Stimulated activated CD4-positive, alpha-beta T cell treated with anti-CD3 and anti-CD28 coated beads, Interleukin-12 subunit alpha, Interleukin-12 subunit beta, amount 100 ng/mL, for 4 hours (primary cell): ENCODE measurements at regions not wholly inside any gene's neighbourhood (a gene's known extent, or its start where the extent isn't known, plus 50 kb on each side); places are given as distances from the start of the nearest gene placed in this dataset.

Experiments used
- DNase-seq: peaks from one replicate; pipeline ENCODE4 v3.0.0-alpha.2; 2020

GRCh38 chr16:8257561-8257960 is 332.8 kb downstream of the TMEM114 start:
- no peak for DNase-seq

GRCh38 chr16:8254405-8254804 is 335.9 kb downstream of the TMEM114 start:
- DNase-seq, result no peak

- no peak for DNase-seq
Measured at GRCh38 chr16:8253718-8254117, 336.6 kb downstream of the TMEM114 start.

GRCh38 chr16:8251727-8252126 is 338.6 kb downstream of the TMEM114 start:
- no peak for DNase-seq

- no peak for DNase-seq
Measured at GRCh38 chr16:8251298-8251697, 339.0 kb downstream of the TMEM114 start.

GRCh38 chr16:8247993-8248392 is 342.3 kb downstream of the TMEM114 start:
- DNase-seq, result no peak

GRCh38 chr16:8243981-8244380 is 346.3 kb downstream of the TMEM114 start:
- no peak for DNase-seq

- DNase-seq, result no peak
Measured at GRCh38 chr16:8241408-8241807, 348.9 kb downstream of the TMEM114 start.

- no peak for DNase-seq
Measured at GRCh38 chr16:8239443-8239842, 350.9 kb downstream of the TMEM114 start.

- DNase-seq, result no peak
Measured at GRCh38 chr16:8237452-8237851, 352.9 kb downstream of the TMEM114 start.

- no peak for DNase-seq
Measured at GRCh38 chr16:8236816-8237215, 353.5 kb downstream of the TMEM114 start.

- no peak for DNase-seq
Measured at GRCh38 chr16:8230497-8230896, 359.8 kb downstream of the TMEM114 start.

- no peak for DNase-seq
Measured at GRCh38 chr16:8229011-8229520, 361.2 kb downstream of the TMEM114 start.

GRCh38 chr16:8217201-8217600 is 373.1 kb downstream of the TMEM114 start:
- no peak for DNase-seq

- no peak for DNase-seq
Measured at GRCh38 chr16:8204769-8205168, 385.5 kb downstream of the TMEM114 start.

GRCh38 chr16:8204096-8204495 is 386.2 kb downstream of the TMEM114 start:
- no peak for DNase-seq

- DNase-seq, result no peak
Measured at GRCh38 chr16:8203101-8203500, 387.2 kb downstream of the TMEM114 start.

- DNase-seq, result no peak
Measured at GRCh38 chr16:8200839-8201238, 389.5 kb downstream of the TMEM114 start.

GRCh38 chr16:8199390-8199789 is 390.9 kb downstream of the TMEM114 start:
- no peak for DNase-seq

- DNase-seq, result no peak
Measured at GRCh38 chr16:8194794-8195193, 395.5 kb downstream of the TMEM114 start.

GRCh38 chr16:8188841-8189240 is 401.5 kb downstream of the TMEM114 start:
- no peak for DNase-seq

GRCh38 chr16:8187782-8188372 is 402.4 kb downstream of the TMEM114 start:
- no peak for DNase-seq

GRCh38 chr16:8184854-8185253 is 405.5 kb downstream of the TMEM114 start:
- DNase-seq, result no peak

- no peak for DNase-seq
Measured at GRCh38 chr16:8183176-8184099, 406.9 kb downstream of the TMEM114 start.
